Prostate gland (tissue), 2 donors: ENCODE measurements at regions not wholly inside any gene's neighbourhood (a gene's known extent, or its start where the extent isn't known, plus 50 kb on each side); places are given as distances from the start of the nearest gene placed in this dataset.

Experiments
- CTCF ChIP-seq, 4 experiments: fragments of 200-600 bp in 2 of 4; fragments of 450-650 bp in 2 of 4; sonication (generic) in 2 of 4; IDR thresholded peaks; 1 replicate in 3 of 4; 2 replicates in 1 of 4; pipeline ENCODE4 v1.5.1; 2016 to 2019; ENCODE audit warnings: antibody characterized with exemption in 4 of 4, mild to moderate bottlenecking in 2 of 4, moderate library complexity in 2 of 4
- POLR2A ChIP-seq: fragments of 450-650 bp; IDR thresholded peaks from one replicate; pipeline ENCODE4 v1.6.1; 2016; ENCODE audit warnings: antibody characterized with exemption, mild to moderate bottlenecking

- TF ChIP-seq CTCF (IDR thresholded peaks at IDR 0.05): no peak
- TF ChIP-seq POLR2A: no peak
Measured at GRCh38 chr10:6649903-6650302, 69.8 kb upstream of the PRKCQ start.
